Astrocyte (in vitro differentiated cells and primary cell): ENCODE measurements at regions not wholly inside any gene's neighbourhood (a gene's known extent, or its start where the extent isn't known, plus 50 kb on each side); places are given as distances from the start of the nearest gene placed in this dataset.

Source experiments
- DNase-seq: peaks from one replicate; pipeline ENCODE4 v3.0.0-alpha.2; 2010; ENCODE audit warnings: low read depth
- FAIRE-seq: peaks from 2 replicates; lab custom pipeline; 2011; peaks lifted over from hg19 to GRCh38; lab: Jason Lieb, UNC
- H2AFZ ChIP-seq: 2 replicates; pipeline ENCODE4 v1.6.0; 2012; ENCODE audit warnings: low read depth, low read length, inconsistent platforms
- H3K27ac ChIP-seq: 2 replicates; pipeline ENCODE4 v1.5.1; 2011; ENCODE audit warnings: low read depth, low read length, inconsistent platforms
- H3K27me3 ChIP-seq: 2 replicates; pipeline ENCODE4 v1.6.0; 2011; ENCODE audit warnings: low read length, inconsistent platforms; ENCODE audit not compliant: insufficient read depth
- H3K36me3 ChIP-seq: 2 replicates; pipeline ENCODE4 v1.5.1; 2011; ENCODE audit warnings: low read length, inconsistent platforms; ENCODE audit not compliant: insufficient read depth
- H3K4me1 ChIP-seq: 2 replicates; pipeline ENCODE4 v1.5.1; 2011; ENCODE audit warnings: low read length, inconsistent platforms; ENCODE audit not compliant: insufficient read depth
- H3K4me2 ChIP-seq: 2 replicates; pipeline ENCODE4 v1.6.0; 2012; ENCODE audit warnings: low read length, inconsistent platforms
- H3K4me3 ChIP-seq: 2 replicates; pipeline ENCODE4 v1.5.1; 2011; ENCODE audit warnings: low read depth, mild to moderate bottlenecking, low read length, inconsistent platforms; ENCODE audit not compliant: insufficient read depth
- H3K79me2 ChIP-seq: 2 replicates; pipeline ENCODE4 v1.6.0; 2012; ENCODE audit warnings: mild to moderate bottlenecking, low read length, inconsistent platforms; ENCODE audit not compliant: insufficient read depth
- H3K9ac ChIP-seq: 2 replicates; pipeline ENCODE4 v1.6.0; 2012; ENCODE audit warnings: mild to moderate bottlenecking, low read length, inconsistent platforms
- H3K9me3 ChIP-seq: 2 replicates; pipeline ENCODE4 v1.5.1; 2012; ENCODE audit warnings: low read depth, mild to moderate bottlenecking, low read length, inconsistent platforms; ENCODE audit not compliant: insufficient read depth
- H4K20me1 ChIP-seq: 2 replicates; pipeline ENCODE4 v1.6.0; 2012; ENCODE audit warnings: low read length, inconsistent platforms; ENCODE audit not compliant: insufficient read depth
- H3K27ac Mint-ChIP-seq: one replicate; pipeline ENCODE4 v1.8.0; 2021; ENCODE audit warnings: mild to moderate bottlenecking, mixed read lengths; ENCODE audit not compliant: unreplicated experiment
- H3K27me3 Mint-ChIP-seq: one replicate; pipeline ENCODE4 v1.8.0; 2021; ENCODE audit warnings: low read depth, mixed read lengths; ENCODE audit not compliant: unreplicated experiment
- H3K36me3 Mint-ChIP-seq: one replicate; pipeline ENCODE4 v1.8.0; 2021; ENCODE audit warnings: low read depth, mixed read lengths; ENCODE audit not compliant: unreplicated experiment
- H3K4me1 Mint-ChIP-seq: one replicate; pipeline ENCODE4 v1.8.0; 2021; ENCODE audit warnings: low read depth, mixed read lengths; ENCODE audit not compliant: unreplicated experiment
- H3K4me3 Mint-ChIP-seq: one replicate; pipeline ENCODE4 v1.8.0; 2021; ENCODE audit warnings: mild to moderate bottlenecking, moderate library complexity, mixed read lengths; ENCODE audit not compliant: unreplicated experiment
- H3K9me3 Mint-ChIP-seq: one replicate; pipeline ENCODE4 v1.8.0; 2021; ENCODE audit warnings: mild to moderate bottlenecking, mixed read lengths; ENCODE audit not compliant: unreplicated experiment
- CTCF ChIP-seq: IDR thresholded peaks from 2 replicates; pipeline ENCODE4 v1.5.1; 2011; ENCODE audit warnings: low read depth, mild to moderate bottlenecking, inconsistent platforms, low read length, moderate library complexity; ENCODE audit not compliant: insufficient read depth
- EZH2 ChIP-seq: IDR thresholded peaks from 2 replicates; pipeline ENCODE4 v1.6.1; 2012; ENCODE audit warnings: mild to moderate bottlenecking, low read length, inconsistent platforms; ENCODE audit not compliant: insufficient read depth

- Histone ChIP-seq H3K36me3 (no peaks in the 10 kb centered on the region), H3K4me2 (no peak overlapping the region), H3K27me3 (no peaks in the 10 kb centered on the region), H4K20me1 (no peaks in the 10 kb centered on the region), H2AFZ (no peak overlapping the region), H3K79me2 (no peaks in the 10 kb centered on the region), H3K9ac (no peak overlapping the region), H3K27ac (no peak overlapping the region), H3K4me3 (no peak overlapping the region), H3K9me3 (no peaks in the 10 kb centered on the region), H3K4me1 (no peaks in the 10 kb centered on the region)
- no peaks in the 10 kb centered on the region for H3K27me3 Mint-ChIP-seq
- H3K4me1 Mint-ChIP-seq = no peaks in the 10 kb centered on the region
- H3K36me3 Mint-ChIP-seq = no peaks in the 10 kb centered on the region
- DNase-seq = no peak
- H3K27ac Mint-ChIP-seq = no peak overlapping the region
- H3K4me3 Mint-ChIP-seq = no peak overlapping the region
- H3K9me3 Mint-ChIP-seq = peaks cover 2% of the 10 kb centered on the region
- peak; percentile 97 for FAIRE-seq
- TF ChIP-seq CTCF (no peak), EZH2 (no peak)
Measured at GRCh38 chrX:122816288-122816687, 367.8 kb upstream of the GRIA3 start.

GRCh38 chrX:122817321-122817955 lies 366.6 kb upstream of the GRIA3 start:
- Histone ChIP-seq H3K27ac (no peak overlapping the region), H3K4me1 (no peaks in the 10 kb centered on the region), H3K4me3 (no peak overlapping the region), H3K9me3 (no peaks in the 10 kb centered on the region), H4K20me1 (no peaks in the 10 kb centered on the region), H2AFZ (no peak overlapping the region), H3K79me2 (no peaks in the 10 kb centered on the region), H3K4me2 (no peak overlapping the region), H3K9ac (no peak overlapping the region), H3K27me3 (no peaks in the 10 kb centered on the region), H3K36me3 (no peaks in the 10 kb centered on the region)
- DNase-seq = no peak
- H3K9me3 Mint-ChIP-seq = peaks cover 1% of the 10 kb centered on the region
- TF ChIP-seq EZH2 (no peak), CTCF (no peak)
- no peak overlapping the region for H3K4me3 Mint-ChIP-seq
- no peak overlapping the region for H3K27ac Mint-ChIP-seq
- H3K4me1 Mint-ChIP-seq = no peaks in the 10 kb centered on the region
- no peak for FAIRE-seq
- no peaks in the 10 kb centered on the region for H3K36me3 Mint-ChIP-seq
- no peaks in the 10 kb centered on the region for H3K27me3 Mint-ChIP-seq

GRCh38 chrX:122818068-122818467 lies 366.0 kb upstream of the GRIA3 start:
- H3K79me2 ChIP-seq = no peaks in the 10 kb centered on the region
- no peak overlapping the region for H3K9ac ChIP-seq
- H3K27me3 Mint-ChIP-seq = no peaks in the 10 kb centered on the region
- no peaks in the 10 kb centered on the region for H3K27me3 ChIP-seq
- DNase-seq (no peak), FAIRE-seq (no peak)
- no peaks in the 10 kb centered on the region for H3K9me3 Mint-ChIP-seq
- TF ChIP-seq CTCF (no peak), EZH2 (no peak)
- H3K9me3 ChIP-seq = no peaks in the 10 kb centered on the region
- H3K4me1 Mint-ChIP-seq = no peaks in the 10 kb centered on the region
- H3K36me3 ChIP-seq = no peaks in the 10 kb centered on the region
- no peak overlapping the region for H3K4me2 ChIP-seq
- no peak overlapping the region for H3K27ac ChIP-seq
- no peaks in the 10 kb centered on the region for H4K20me1 ChIP-seq
- H3K36me3 Mint-ChIP-seq = no peaks in the 10 kb centered on the region
- H3K4me1 ChIP-seq = no peaks in the 10 kb centered on the region
- no peak overlapping the region for H2AFZ ChIP-seq
- no peak overlapping the region for H3K27ac Mint-ChIP-seq
- no peak overlapping the region for H3K4me3 Mint-ChIP-seq
- no peak overlapping the region for H3K4me3 ChIP-seq
